ENCODE measurements at regions not wholly inside any gene's neighbourhood (a gene's known extent, or its start where the extent isn't known, plus 50 kb on each side); places are given as distances from the start of the nearest gene placed in this dataset.

GRCh38 chr15:39391230-39391629, 189.6 kb upstream of the THBS1 start:
- WGBS (ENCODE audit: low lambda C conversion rate) = 88% methylated on average over 5 of the region's 5 CpGs
- Histone ChIP-seq H2AFZ (ENCODE audit: low read length) (no peak overlapping the region), H3K27me3 (ENCODE audit: control insufficient read depth in 1 of 2, insufficient read depth in 2 of 2, low read length in 2 of 2) (no peaks in the 10 kb centered on the region), H3K27ac (ENCODE audit: extremely low read length, insufficient read depth, low read length) (no peak overlapping the region), H3K4me1 (ENCODE audit: insufficient read depth, low read length) (peaks cover 32% of the 10 kb centered on the region), H3K4me3 (replicated peaks in 1 of 3; ENCODE audit: insufficient read depth in 1 of 3, low read depth in 2 of 3, low read length in 3 of 3) (no peak overlapping the region), H4K20me1 (ENCODE audit: insufficient read depth, low read length) (no peaks in the 10 kb centered on the region), H3K9me3 (ENCODE audit: low read length) (no peaks in the 10 kb centered on the region), H3K9ac (ENCODE audit: insufficient read depth, low read depth, low read length) (no peak overlapping the region), H3K79me2 (ENCODE audit: insufficient read depth, low read length) (no peaks in the 10 kb centered on the region), H3K4me2 (ENCODE audit: low read depth, low read length) (no peak overlapping the region), H3K36me3 (replicated peaks in 1 of 2; ENCODE audit: control insufficient read depth in 1 of 2, insufficient read depth in 2 of 2, low read length in 2 of 2) (no peaks in the 10 kb centered on the region)
- DNase-seq (ENCODE audit: low spot score) = no peak
- intact Hi-C loops (cut with micrococcal nuclease; ENCODE audit: unreplicated experiment) (no loop called here), in situ Hi-C loops (cut with HindIII; ENCODE audit: extremely low pct_ligation_motif_present, low pct_unique_long_range_greater_than_20kb) (no loop called here)
- no peak for FAIRE-seq
- CTCF ChIA-PET (ENCODE audit: low intra/inter-chr PET ratio, low total read pairs) = no interaction called here
- TF ChIP-seq JUND (CRISPR knock-in tag; IDR thresholded peaks at IDR 0.05) (no peak), CEBPB (IDR thresholded peaks at IDR 0.05; ENCODE audit: borderline replicate concordance, low read depth, low read length) (peak; percentile 63)
- POLR2A ChIA-PET = no interaction called here
- ATAC-seq = no peak
- no TSS peak for BruUV-seq (replicated peaks)

GRCh38 chr15:39392469-39393047, 188.3 kb upstream of the THBS1 start:
- CTCF ChIA-PET (ENCODE audit: low intra/inter-chr PET ratio, low total read pairs) = no interaction called here
- H3K4me2 ChIP-seq (ENCODE audit: low read depth, low read length) = no peak overlapping the region
- no peak overlapping the region for H3K27ac ChIP-seq (ENCODE audit: extremely low read length, insufficient read depth, low read length)
- no TSS peak for BruUV-seq (replicated peaks)
- no peaks in the 10 kb centered on the region for H3K36me3 ChIP-seq (replicated peaks in 1 of 2; ENCODE audit: control insufficient read depth in 1 of 2, insufficient read depth in 2 of 2, low read length in 2 of 2)
- H3K4me1 ChIP-seq (ENCODE audit: insufficient read depth, low read length) = peaks cover 30% of the 10 kb centered on the region
- WGBS (ENCODE audit: low lambda C conversion rate) = 16% methylated on average over 4 of the region's 4 CpGs
- in situ Hi-C loops (cut with HindIII; ENCODE audit: extremely low pct_ligation_motif_present, low pct_unique_long_range_greater_than_20kb) (no loop called here), intact Hi-C loops (cut with micrococcal nuclease; ENCODE audit: unreplicated experiment) (no loop called here)
- H3K27me3 ChIP-seq (ENCODE audit: control insufficient read depth in 1 of 2, insufficient read depth in 2 of 2, low read length in 2 of 2) = no peaks in the 10 kb centered on the region
- H2AFZ ChIP-seq (ENCODE audit: low read length) = no peak overlapping the region
- DNase-seq (ENCODE audit: low spot score) (no peak), ATAC-seq (no peak), FAIRE-seq (no peak)
- H3K79me2 ChIP-seq (ENCODE audit: insufficient read depth, low read length) = no peaks in the 10 kb centered on the region
- POLR2A ChIA-PET = no interaction called here
- H3K4me3 ChIP-seq (replicated peaks in 1 of 3; ENCODE audit: insufficient read depth in 1 of 3, low read depth in 2 of 3, low read length in 3 of 3) = no peak overlapping the region
- no peak for TF ChIP-seq HINFP (CRISPR knock-in tag; IDR thresholded peaks at IDR 0.05; ENCODE audit: low read depth)
- no peak for TF ChIP-seq ZNF629 (CRISPR knock-in tag; conservative IDR thresholded peaks at IDR 0.05)
- TF ChIP-seq ZNF280B (CRISPR knock-in tag; IDR thresholded peaks at IDR 0.05; ENCODE audit: borderline replicate concordance) = no peak
- TF ChIP-seq ZNF18 (CRISPR knock-in tag; IDR thresholded peaks at IDR 0.05; ENCODE audit: insufficient replicate concordance) = no peak
- TF ChIP-seq ATAD3A (CRISPR knock-in tag; IDR thresholded peaks at IDR 0.05) = no peak
- TF ChIP-seq CCDC6 (CRISPR knock-in tag; IDR thresholded peaks at IDR 0.05) = no peak
- peak; percentile 58 to 88; a peak in 3 of 4 replicates for TF ChIP-seq MAFK (conservative IDR thresholded peaks at IDR 0.05 in 1 of 2, IDR thresholded peaks at IDR 0.05 in 1 of 2; ENCODE audit: low read length in 2 of 2)
- 0 out of 2 replicates have a peak, but pooled peaks have one; percentile 31 for TF ChIP-seq FOSL2 (CRISPR knock-in tag; IDR thresholded peaks at IDR 0.05)
- TF ChIP-seq SMARCC2 (IDR thresholded peaks at IDR 0.05) = no peak
- no peak for TF ChIP-seq SALL2 (CRISPR knock-in tag; IDR thresholded peaks at IDR 0.05)
- TF ChIP-seq CBX5 (CRISPR knock-in tag; IDR thresholded peaks at IDR 0.05; ENCODE audit: borderline replicate concordance) = no peak
- TF ChIP-seq MAFF (IDR thresholded peaks at IDR 0.05; ENCODE audit: low read depth, low read length) = peak; percentile 81
- no peak overlapping the region for H3K9ac ChIP-seq (ENCODE audit: insufficient read depth, low read depth, low read length)
- no peaks in the 10 kb centered on the region for H3K9me3 ChIP-seq (ENCODE audit: low read length)
- no peaks in the 10 kb centered on the region for H4K20me1 ChIP-seq (ENCODE audit: insufficient read depth, low read length)
